Effector CD8-positive, alpha-beta T cell (primary cell): ENCODE measurements at regions not wholly inside any gene's neighbourhood (a gene's known extent, or its start where the extent isn't known, plus 50 kb on each side); places are given as distances from the start of the nearest gene placed in this dataset.
"Not testable (repeated sequence)": the region's sequence is repeated elsewhere in the genome, so short reads cannot be mapped to it uniquely, and the experiment has no call there.

Experiments used
- DNase-seq: peaks from one replicate; lab custom pipeline; 2025; lab: John Stamatoyannopoulos, UW

DNA sequence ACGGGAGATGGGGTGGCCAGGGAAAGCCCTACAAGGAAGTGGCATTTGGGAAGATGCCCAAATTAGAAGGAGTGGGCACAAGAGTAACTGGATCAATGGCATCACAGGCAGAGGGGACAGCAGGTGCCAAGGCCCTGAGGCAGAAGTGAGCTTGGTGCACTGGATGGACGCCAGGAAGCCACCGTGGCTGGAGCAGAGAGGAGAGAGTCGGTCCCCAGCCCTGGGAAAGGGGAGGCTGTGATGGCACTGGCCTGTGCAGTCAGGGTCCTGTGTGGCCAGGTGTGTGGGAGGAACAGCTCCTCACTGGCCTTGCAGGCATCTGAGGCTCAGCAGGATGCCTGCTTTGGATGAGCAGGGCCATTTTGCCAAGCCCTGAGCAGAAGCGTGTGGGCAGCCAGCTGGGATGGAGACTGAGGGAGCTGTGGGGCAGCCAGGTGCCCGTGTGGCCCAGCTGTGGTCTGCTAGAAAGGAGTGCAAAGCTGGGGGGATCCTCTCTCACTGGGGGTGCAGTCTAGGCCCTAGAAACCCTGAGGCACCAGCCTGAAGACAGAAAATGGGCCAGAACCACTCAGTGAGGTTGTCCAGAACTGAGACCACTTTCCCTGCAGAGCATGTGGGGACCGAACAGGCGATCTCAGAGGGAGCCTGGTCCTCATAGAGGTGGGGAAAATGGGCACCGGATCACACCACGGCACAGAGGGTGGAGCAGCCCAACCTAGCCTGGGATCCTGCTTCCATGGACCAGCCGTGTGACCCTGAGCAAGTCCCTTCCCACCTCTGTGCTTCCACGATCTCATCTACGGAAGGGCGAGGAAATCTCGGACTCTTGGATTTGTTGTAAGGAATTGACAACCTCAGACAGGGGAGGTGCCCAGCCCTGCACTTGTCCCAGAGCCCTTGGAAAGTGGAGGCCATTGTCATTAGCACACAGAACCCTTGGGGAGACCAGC, 78.6 kb upstream of the RTL6 start:
- DNase-seq: no peak

GRCh38 chr22:44575381-44576268, 77.6 kb upstream of the RTL6 start:
- DNase-seq: no peak

GRCh38 chr22:44574640-44575380, 76.8 kb upstream of the RTL6 start:
- DNase-seq: no peak

- DNase-seq: no peak
Measured at GRCh38 chr22:44574057-44574639, 76.1 kb upstream of the RTL6 start.

- no peak for DNase-seq
Measured at GRCh38 chr22:44573451-44573850, 75.4 kb upstream of the RTL6 start.

- no peak for DNase-seq
Measured at GRCh38 chr22:44572414-44573207, 74.6 kb upstream of the RTL6 start.

- DNase-seq: no peak
Measured at GRCh38 chr22:44571566-44572413, 73.8 kb upstream of the RTL6 start.

DNA sequence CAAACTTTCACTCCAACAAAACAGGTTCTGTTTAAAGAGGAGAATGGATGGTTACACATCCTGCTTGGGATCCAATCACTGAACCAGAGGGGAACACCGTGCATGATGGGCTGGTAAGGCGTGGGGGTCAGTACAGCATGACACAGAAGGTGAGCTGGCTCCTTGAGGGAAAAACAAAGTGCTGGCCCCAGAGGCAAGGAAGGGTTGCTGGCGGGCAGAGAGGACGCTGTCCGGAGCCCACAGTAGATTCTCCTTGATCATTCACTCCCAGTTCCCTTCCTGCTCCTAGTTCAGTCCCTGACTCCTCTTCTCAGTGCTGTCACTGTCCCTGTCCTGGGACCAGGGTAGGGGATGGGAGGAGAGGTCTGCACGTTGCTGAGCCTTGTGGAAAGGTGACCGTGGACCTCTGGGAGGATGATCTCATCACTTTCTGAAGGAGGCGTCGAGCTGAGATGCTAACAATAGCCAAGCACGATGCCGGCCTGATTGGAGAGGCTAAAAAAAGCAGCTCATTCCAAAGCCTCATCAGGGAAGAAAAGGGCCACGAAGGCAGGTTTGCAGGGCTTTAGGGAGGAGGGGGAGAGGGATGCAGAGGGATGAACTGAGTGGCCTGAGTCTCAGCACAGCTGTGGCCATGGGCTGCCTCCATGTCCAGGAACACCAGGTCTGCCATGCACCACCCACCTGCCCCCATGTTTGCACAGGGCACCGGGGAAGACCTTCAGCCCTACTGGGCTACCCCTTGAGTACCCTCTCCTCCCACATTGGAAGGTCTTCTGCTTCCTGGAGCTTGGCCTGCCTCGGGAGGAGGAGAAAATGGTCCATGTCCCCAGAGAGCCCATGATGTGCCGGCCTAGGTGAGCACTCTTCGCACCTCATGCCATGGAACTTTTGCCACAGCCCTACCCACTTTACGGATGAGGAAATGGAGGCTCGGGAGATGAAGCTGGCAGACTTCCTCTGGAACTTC, 72.7 kb upstream of the RTL6 start:
- no peak for DNase-seq

DNA sequence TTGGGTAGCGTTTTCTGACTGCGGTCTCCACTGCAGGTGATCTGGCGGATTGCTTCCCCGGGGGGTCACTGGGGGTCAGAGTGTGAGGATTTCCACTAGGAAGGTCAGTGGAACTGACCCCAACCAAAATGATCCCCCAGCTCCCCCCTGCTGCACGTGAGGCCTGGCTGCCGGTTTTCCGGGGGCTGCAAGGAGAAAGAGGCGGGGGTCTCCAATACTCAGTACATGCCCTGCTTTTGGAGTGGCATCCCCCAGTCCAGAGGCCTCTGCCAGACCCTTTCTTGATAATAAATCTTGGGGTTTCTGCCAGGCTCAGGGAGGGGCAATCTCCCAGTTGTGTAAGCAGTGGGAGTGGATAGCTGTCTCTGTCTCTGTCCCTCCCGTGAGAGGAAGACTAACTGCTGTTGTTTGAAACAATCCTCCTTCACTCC, 71.5 kb upstream of the RTL6 start:
- no peak for DNase-seq

GRCh38 chr22:44567846-44568493, 69.9 kb upstream of the RTL6 start:
- peak; percentile 11 for DNase-seq

- not testable (repeated sequence) for DNase-seq
Measured at GRCh38 chr22:44567378-44567841, 69.4 kb upstream of the RTL6 start.

DNA sequence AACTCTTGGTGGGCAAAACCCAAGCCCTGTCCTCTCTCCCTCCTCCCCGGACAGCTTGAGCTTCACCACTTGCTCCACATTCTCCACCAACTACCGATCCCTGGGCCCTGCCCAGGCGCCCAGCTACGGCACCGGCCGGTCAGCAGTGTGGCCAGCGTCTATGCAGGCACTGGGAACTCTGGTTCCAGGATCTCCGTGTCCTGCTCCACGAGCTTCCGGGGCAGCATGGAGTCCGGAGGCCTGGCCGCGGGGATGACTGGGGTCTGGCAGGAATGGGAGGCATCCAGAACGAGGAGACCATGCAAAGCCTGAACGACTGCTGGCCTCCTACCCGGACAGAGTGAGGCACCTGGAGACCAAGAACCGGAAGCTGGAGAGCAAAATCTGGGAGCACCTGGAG, 68.9 kb upstream of the RTL6 start:
- DNase-seq: no peak

GRCh38 chr22:44562651-44563050, 64.6 kb upstream of the RTL6 start:
- not testable (repeated sequence) for DNase-seq

GRCh38 chr22:44561139-44561840, 63.3 kb upstream of the RTL6 start:
- no peak for DNase-seq

GRCh38 chr22:44558671-44559070, 60.6 kb upstream of the RTL6 start:
- DNase-seq: not testable (repeated sequence)

DNA sequence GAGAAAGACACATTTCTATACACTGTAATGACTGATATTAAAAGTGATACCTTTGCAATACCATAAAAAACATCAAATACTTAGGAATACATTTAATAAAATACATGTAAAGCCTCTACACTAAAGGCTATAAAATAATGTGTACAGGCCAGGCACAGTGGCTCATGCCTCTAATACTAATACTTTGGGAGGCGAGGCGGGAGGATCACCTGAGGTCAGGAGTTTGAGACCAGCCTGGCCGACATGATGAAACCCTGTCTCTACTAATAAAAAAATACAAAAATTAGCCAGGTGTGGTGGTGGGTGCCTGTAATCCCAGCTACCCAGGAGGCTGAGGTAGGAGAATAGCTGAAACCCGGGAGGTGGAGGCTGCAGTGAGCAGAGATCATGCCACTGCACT, 59.8 kb upstream of the RTL6 start:
- DNase-seq: not testable (repeated sequence)

- no peak for DNase-seq
Measured at GRCh38 chr22:44557064-44557748, 59.2 kb upstream of the RTL6 start.
